Stomach (tissue), 8 donors: ENCODE measurements at regions not wholly inside any gene's neighbourhood (a gene's known extent, or its start where the extent isn't known, plus 50 kb on each side); places are given as distances from the start of the nearest gene placed in this dataset.

Experiments used
- DNase-seq, 2 donors: peaks; one replicate each; pipeline versions ENCODE4 v3.0.0 to v3.0.0-alpha.2; 2013 to 2019
- H3K27ac ChIP-seq, 5 donors: fragments of 200-600 bp in 4 of 5; sonication (generic) in 4 of 5; one replicate each; pipeline ENCODE4 v1.5.1; 2013 to 2019; ENCODE audit warnings: mild to moderate bottlenecking in 1 of 5, moderate library complexity in 1 of 5
- H3K27me3 ChIP-seq, 3 donors: fragments of 200-600 bp; sonication (generic); one replicate each; pipeline ENCODE4 v1.5.1; 2017 to 2019; ENCODE audit warnings: mixed run types in 1 of 3
- H3K36me3 ChIP-seq, 4 donors: fragments of 200-600 bp; sonication (generic); 1 replicate in 3 of 4; 2 replicates in 1 of 4; pipeline ENCODE4 v1.5.1; 2016 to 2019
- H3K4me1 ChIP-seq, 4 donors: fragments of 200-600 bp; sonication (generic); one replicate each; pipeline ENCODE4 v1.5.1; 2016 to 2019
- H3K4me3 ChIP-seq, 4 donors: fragments of 200-600 bp; sonication (generic) in 3 of 4; one replicate each; pipeline ENCODE4 v1.5.1; 2016 to 2019; ENCODE audit warnings: mild to moderate bottlenecking in 1 of 4
- H3K9me3 ChIP-seq, 4 donors: fragments of 200-600 bp; sonication (generic); one replicate each; pipeline ENCODE4 v1.5.1; 2016 to 2019
- EP300 ChIP-seq: sonication (generic); formaldehyde crosslinking; IDR thresholded peaks from one replicate; pipeline ENCODE4 v1.6.1; 2017; ENCODE audit warnings: antibody characterized with exemption
- POLR2A ChIP-seq, 4 donors: fragments of 450-650 bp; IDR thresholded peaks; one replicate each; pipeline ENCODE4 v1.6.1; 2016; ENCODE audit warnings: antibody characterized with exemption in 4 of 4, control low read depth in 2 of 4, mild to moderate bottlenecking in 1 of 4, moderate library complexity in 1 of 4
- POLR2AphosphoS5 ChIP-seq, 3 donors: sonication (generic); formaldehyde crosslinking; IDR thresholded peaks; one replicate each; pipeline ENCODE4 v1.6.1; 2016; ENCODE audit warnings: antibody characterized with exemption in 3 of 3
- WGBS, 5 donors: extraction: QIAGEN DNeasy Blood & Tissue Kit in 3 of 5; methylation state at CpG; one replicate each; pipeline versions ENCODE4 v1.1.5 to v1.1.7; 2013 to 2018; 5-methylcytosine and 5-hydroxymethylcytosine counted together
- intact Hi-C: fragments of 100-400 bp; cut with DNase I; formaldehyde crosslinking; loops from one replicate; pipeline ENCODE4 v1.15.1; 2023; ENCODE audit warnings: low total_unique reads
- TF ChIP-seq, protein P1 (sequence below), 7 experiments: fragments of 450-650 bp in 4 of 7; fragments of 200-600 bp in 3 of 7; sonication (generic) in 3 of 7; IDR thresholded peaks; one replicate each; pipeline ENCODE4 v1.5.1; 2016 to 2019; ENCODE audit warnings: antibody characterized with exemption in 7 of 7, control low read depth in 2 of 7, mild to moderate bottlenecking in 1 of 7
- donor health status: healthy with polysubstance abuse.
- donor health status: Bipolar disorder and iron deficiency.
- donor health status: healthy.

- intact Hi-C loops = no loop called here
- Histone ChIP-seq H3K4me3 (no peak overlapping the region), H3K9me3 (no peaks in the 10 kb centered on the region), H3K27me3 (no peaks in the 10 kb centered on the region), H3K27ac (peak overlapping the region in 4 of 5 donors; percentile 48 to 85 (median 70)), H3K4me1 (peaks cover 19 to 51% (median 27%) of the 10 kb centered on the region in 4 donors), H3K36me3 (no peaks in the 10 kb centered on the region)
- TF ChIP-seq POLR2AphosphoS5 (IDR thresholded peaks at IDR 0.05) = no peak
- TF ChIP-seq EP300 = no peak
- TF ChIP-seq POLR2A (IDR thresholded peaks at IDR 0.05) = no peak
- TF ChIP-seq, protein P1, sequence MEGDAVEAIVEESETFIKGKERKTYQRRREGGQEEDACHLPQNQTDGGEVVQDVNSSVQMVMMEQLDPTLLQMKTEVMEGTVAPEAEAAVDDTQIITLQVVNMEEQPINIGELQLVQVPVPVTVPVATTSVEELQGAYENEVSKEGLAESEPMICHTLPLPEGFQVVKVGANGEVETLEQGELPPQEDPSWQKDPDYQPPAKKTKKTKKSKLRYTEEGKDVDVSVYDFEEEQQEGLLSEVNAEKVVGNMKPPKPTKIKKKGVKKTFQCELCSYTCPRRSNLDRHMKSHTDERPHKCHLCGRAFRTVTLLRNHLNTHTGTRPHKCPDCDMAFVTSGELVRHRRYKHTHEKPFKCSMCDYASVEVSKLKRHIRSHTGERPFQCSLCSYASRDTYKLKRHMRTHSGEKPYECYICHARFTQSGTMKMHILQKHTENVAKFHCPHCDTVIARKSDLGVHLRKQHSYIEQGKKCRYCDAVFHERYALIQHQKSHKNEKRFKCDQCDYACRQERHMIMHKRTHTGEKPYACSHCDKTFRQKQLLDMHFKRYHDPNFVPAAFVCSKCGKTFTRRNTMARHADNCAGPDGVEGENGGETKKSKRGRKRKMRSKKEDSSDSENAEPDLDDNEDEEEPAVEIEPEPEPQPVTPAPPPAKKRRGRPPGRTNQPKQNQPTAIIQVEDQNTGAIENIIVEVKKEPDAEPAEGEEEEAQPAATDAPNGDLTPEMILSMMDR (IDR thresholded peaks at IDR 0.05) = no peak
- no peak for DNase-seq
These were observed 94.6 kb upstream of the RFC3 start for GRCh38 chr13:33723365-33723764.

DNA sequence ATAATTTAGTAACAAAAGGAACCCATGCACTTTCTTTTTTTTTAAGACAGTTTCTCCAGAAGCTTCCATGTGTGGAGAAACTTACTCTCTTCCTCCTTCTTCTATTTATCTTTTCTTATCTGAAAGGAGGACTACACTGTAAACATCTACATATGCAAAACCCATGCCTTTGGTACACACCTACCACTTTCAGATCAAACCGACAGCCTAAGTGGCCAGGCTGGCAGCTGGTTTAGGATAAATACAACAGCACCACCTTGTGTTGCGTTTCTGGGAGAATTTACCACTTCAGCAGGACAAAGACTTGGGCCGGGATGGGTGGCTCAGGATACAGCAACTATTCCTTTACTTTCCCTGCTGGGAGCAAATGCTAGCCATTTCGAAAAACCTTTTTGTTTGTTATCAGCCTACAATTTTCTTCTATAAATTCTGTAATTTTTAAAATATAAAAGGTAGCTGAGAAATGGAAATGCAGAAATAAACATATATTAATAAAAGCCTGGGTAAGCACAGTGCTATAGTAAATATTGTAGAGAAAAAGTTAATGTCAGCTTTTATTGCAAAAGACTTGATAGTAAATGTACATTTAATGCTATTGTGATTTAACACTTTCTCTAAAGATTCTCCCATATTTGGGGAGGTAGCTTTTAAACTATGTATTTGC lies 94.0 kb upstream of the RFC3 start:
- Histone ChIP-seq H3K9me3 (no peaks in the 10 kb centered on the region), H3K4me3 (no peak overlapping the region), H3K4me1 (peaks cover 19 to 54% (median 29%) of the 10 kb centered on the region in 4 donors), H3K27ac (peak overlapping the region in 4 of 5 donors; percentile 48 to 85 (median 70)), H3K27me3 (no peaks in the 10 kb centered on the region), H3K36me3 (no peaks in the 10 kb centered on the region)
- intact Hi-C loops = no loop called here
- 1 to 4% (median 2%) methylated on average over 4 of the region's 4 CpGs for WGBS, 5 donors
- TF ChIP-seq, protein P1 (IDR thresholded peaks at IDR 0.05) = peak in 5 of 7 experiments; percentile 41 to 79 (median 63)
- TF ChIP-seq POLR2AphosphoS5 (IDR thresholded peaks at IDR 0.05) (peak in 2 of 3 donors; percentile 44 to 83), EP300 (no peak), POLR2A (IDR thresholded peaks at IDR 0.05) (no peak)
- DNase-seq = peak; percentile 82 to 95

GRCh38 chr13:33725340-33725739 lies 92.6 kb upstream of the RFC3 start:
- DNase-seq = no peak
- Histone ChIP-seq H3K27me3 (no peaks in the 10 kb centered on the region), H3K4me3 (no peak overlapping the region), H3K27ac (peak overlapping the region in 2 of 5 donors; percentile 47 to 51), H3K4me1 (peaks cover 19 to 54% (median 29%) of the 10 kb centered on the region in 4 donors), H3K36me3 (no peaks in the 10 kb centered on the region), H3K9me3 (no peaks in the 10 kb centered on the region)
- TF ChIP-seq POLR2AphosphoS5 (IDR thresholded peaks at IDR 0.05) (no peak), POLR2A (IDR thresholded peaks at IDR 0.05) (no peak), EP300 (no peak)
- TF ChIP-seq, protein P1 (IDR thresholded peaks at IDR 0.05) = no peak
- intact Hi-C loops = no loop called here
- WGBS, 5 donors = 33 to 66% (median 54%) methylated on average over 2 of the region's 2 CpGs

GRCh38 chr13:33727297-33728083 lies 90.5 kb upstream of the RFC3 start:
- Histone ChIP-seq H3K4me1 (peaks cover 10 to 40% (median 17%) of the 10 kb centered on the region in 4 donors), H3K27ac (peak overlapping the region in 2 of 5 donors; percentile 27 to 45), H3K9me3 (no peaks in the 10 kb centered on the region), H3K4me3 (no peak overlapping the region), H3K27me3 (no peaks in the 10 kb centered on the region), H3K36me3 (no peaks in the 10 kb centered on the region)
- WGBS, 5 donors = 67 to 78% (median 73%) methylated on average over 4 of the region's 4 CpGs
- no peak for DNase-seq
- intact Hi-C loops = no loop called here
- TF ChIP-seq, protein P1 (IDR thresholded peaks at IDR 0.05) = no peak
- TF ChIP-seq POLR2AphosphoS5 (IDR thresholded peaks at IDR 0.05) (no peak), EP300 (no peak), POLR2A (IDR thresholded peaks at IDR 0.05) (no peak)
